NCI-H82 (cell line): ENCODE measurements at regions not wholly inside any gene's neighbourhood (a gene's known extent, or its start where the extent isn't known, plus 50 kb on each side); places are given as distances from the start of the nearest gene placed in this dataset.

Experiments used
- DNase-seq: peaks from one replicate; lab custom pipeline; 2025; lab: John Stamatoyannopoulos, UW

- DNase-seq, result no peak
Measured at GRCh38 chr5:87536365-87536764, 123.6 kb upstream of the CCNH start.

- DNase-seq, result no peak
Measured at GRCh38 chr5:87535706-87536105, 123.0 kb upstream of the CCNH start.

- no peak for DNase-seq
Measured at GRCh38 chr5:87529486-87530076, 116.9 kb upstream of the CCNH start.

GRCh38 chr5:87526131-87526530 is 113.4 kb upstream of the CCNH start:
- DNase-seq, result peak; percentile 4

- DNase-seq, result no peak
Measured at GRCh38 chr5:87524217-87524616, 111.5 kb upstream of the CCNH start.

GRCh38 chr5:87511778-87512177 is 99.0 kb upstream of the CCNH start:
- DNase-seq, result peak; percentile 16

GRCh38 chr5:87503004-87503403 is 90.3 kb upstream of the CCNH start:
- DNase-seq, result no peak

- DNase-seq, result no peak
Measured at GRCh38 chr5:87499478-87500410, 87.0 kb upstream of the CCNH start.
